Progenitor cell of endocrine pancreas (in vitro differentiated cells): ENCODE measurements at regions not wholly inside any gene's neighbourhood (a gene's known extent, or its start where the extent isn't known, plus 50 kb on each side); places are given as distances from the start of the nearest gene placed in this dataset.

ENCODE experiments used
- DNase-seq: peaks from one replicate; pipeline ENCODE4 v3.0.0; 2021; ENCODE audit warnings: low spot score; ENCODE audit not compliant: unreplicated experiment
- H3K27ac Mint-ChIP-seq: 2 replicates; pipeline ENCODE4 v1.8.0; 2021; ENCODE audit warnings: mild to moderate bottlenecking, moderate library complexity, mixed read lengths
- H3K27me3 Mint-ChIP-seq: 2 replicates; pipeline ENCODE4 v1.8.0; 2021; ENCODE audit warnings: mixed read lengths
- H3K36me3 Mint-ChIP-seq: 2 replicates; pipeline ENCODE4 v1.8.0; 2022; ENCODE audit warnings: mixed read lengths; ENCODE audit not compliant: insufficient read depth
- H3K4me1 Mint-ChIP-seq: 2 replicates; pipeline ENCODE4 v1.8.0; 2021; ENCODE audit warnings: low read depth, mixed read lengths
- H3K4me3 Mint-ChIP-seq: 2 replicates; pipeline ENCODE4 v1.8.0; 2021; ENCODE audit warnings: low read depth, mild to moderate bottlenecking, moderate library complexity, mixed read lengths
- H3K9me3 Mint-ChIP-seq: 2 replicates; pipeline ENCODE4 v1.8.0; 2021; ENCODE audit warnings: low read depth, mixed read lengths
- TF ChIP-seq, protein P1 (sequence below): fragments of 200-600 bp; sonication (generic); IDR thresholded peaks from one replicate; pipeline ENCODE4 v1.5.0; 2021; ENCODE audit warnings: antibody characterized with exemption, mild to moderate bottlenecking; ENCODE audit not compliant: unreplicated experiment

DNA sequence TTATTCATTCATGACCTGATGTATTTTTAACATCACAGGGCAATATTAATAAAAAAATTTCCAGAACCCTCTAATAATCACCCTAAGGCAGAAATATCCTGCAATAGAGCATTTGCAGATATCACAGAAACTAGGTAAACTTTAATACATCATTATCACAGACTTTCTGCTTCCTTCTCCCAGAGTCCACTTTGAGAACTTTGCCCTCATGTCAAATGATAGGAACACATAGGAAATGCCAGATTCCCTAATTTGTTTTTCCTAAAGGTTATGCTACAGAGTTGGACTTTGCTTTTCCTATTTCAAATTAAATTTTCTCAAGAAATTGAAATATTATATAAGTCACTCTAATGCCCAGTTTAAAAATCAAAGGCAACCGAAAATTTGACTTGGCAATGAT is 352.8 kb upstream of the LRP1B start:
- H3K27me3 Mint-ChIP-seq: no peaks in the 10 kb centered on the region
- H3K36me3 Mint-ChIP-seq: no peaks in the 10 kb centered on the region
- H3K27ac Mint-ChIP-seq: no peak overlapping the region
- H3K4me1 Mint-ChIP-seq: no peaks in the 10 kb centered on the region
- no peak for DNase-seq
- H3K4me3 Mint-ChIP-seq: no peak overlapping the region
- TF ChIP-seq, protein P1, sequence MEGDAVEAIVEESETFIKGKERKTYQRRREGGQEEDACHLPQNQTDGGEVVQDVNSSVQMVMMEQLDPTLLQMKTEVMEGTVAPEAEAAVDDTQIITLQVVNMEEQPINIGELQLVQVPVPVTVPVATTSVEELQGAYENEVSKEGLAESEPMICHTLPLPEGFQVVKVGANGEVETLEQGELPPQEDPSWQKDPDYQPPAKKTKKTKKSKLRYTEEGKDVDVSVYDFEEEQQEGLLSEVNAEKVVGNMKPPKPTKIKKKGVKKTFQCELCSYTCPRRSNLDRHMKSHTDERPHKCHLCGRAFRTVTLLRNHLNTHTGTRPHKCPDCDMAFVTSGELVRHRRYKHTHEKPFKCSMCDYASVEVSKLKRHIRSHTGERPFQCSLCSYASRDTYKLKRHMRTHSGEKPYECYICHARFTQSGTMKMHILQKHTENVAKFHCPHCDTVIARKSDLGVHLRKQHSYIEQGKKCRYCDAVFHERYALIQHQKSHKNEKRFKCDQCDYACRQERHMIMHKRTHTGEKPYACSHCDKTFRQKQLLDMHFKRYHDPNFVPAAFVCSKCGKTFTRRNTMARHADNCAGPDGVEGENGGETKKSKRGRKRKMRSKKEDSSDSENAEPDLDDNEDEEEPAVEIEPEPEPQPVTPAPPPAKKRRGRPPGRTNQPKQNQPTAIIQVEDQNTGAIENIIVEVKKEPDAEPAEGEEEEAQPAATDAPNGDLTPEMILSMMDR: no peak
- no peaks in the 10 kb centered on the region for H3K9me3 Mint-ChIP-seq

DNA sequence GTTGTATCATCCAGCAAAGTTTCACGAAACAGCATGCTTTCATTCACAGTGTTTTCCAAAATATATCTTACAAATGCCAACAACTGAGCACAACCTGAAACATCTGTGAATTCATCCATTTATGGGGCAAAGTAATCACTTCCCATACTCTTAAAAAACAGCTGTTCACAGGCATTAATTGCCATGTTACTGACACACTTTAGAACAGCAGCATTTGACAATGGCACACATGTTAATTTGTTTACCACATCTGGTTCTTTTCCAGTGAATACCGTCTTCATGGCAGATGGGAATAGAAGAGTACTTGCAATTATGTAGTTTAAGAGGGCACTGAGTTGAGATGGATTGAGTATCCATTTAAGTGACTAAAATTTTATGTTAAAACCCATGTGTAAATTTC is 347.4 kb upstream of the LRP1B start:
- Mint-ChIP-seq H3K4me3 (no peak overlapping the region), H3K9me3 (peaks cover 3% of the 10 kb centered on the region)

DNA sequence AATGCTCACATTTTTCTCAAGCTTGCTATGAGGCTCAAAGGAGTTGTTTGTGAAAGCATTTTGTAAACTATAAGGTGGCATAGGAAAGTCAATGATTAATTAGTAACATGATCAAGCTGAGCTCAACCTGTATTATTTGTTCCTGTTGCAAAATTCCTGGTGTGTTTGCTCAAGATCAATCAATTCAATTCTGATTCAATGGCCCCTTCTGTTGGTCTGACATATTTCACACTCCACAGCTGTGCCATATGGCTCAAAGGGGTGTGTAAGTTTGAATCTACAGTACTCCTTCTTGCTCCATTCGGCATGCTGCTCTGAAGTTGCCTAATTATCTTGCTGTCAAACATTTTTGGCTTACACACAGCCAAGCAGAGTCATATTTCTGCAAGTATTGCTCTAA is 341.6 kb upstream of the LRP1B start:
- peaks cover 14% of the 10 kb centered on the region for H3K4me1 Mint-ChIP-seq

More for the DNA sequence above, 347.4 kb upstream of the LRP1B start:
- H3K27me3 Mint-ChIP-seq: no peaks in the 10 kb centered on the region
- H3K36me3 Mint-ChIP-seq: no peaks in the 10 kb centered on the region
- TF ChIP-seq, protein P1: no peak
- DNase-seq: no peak
- no peaks in the 10 kb centered on the region for H3K4me1 Mint-ChIP-seq
- no peak overlapping the region for H3K27ac Mint-ChIP-seq

DNA sequence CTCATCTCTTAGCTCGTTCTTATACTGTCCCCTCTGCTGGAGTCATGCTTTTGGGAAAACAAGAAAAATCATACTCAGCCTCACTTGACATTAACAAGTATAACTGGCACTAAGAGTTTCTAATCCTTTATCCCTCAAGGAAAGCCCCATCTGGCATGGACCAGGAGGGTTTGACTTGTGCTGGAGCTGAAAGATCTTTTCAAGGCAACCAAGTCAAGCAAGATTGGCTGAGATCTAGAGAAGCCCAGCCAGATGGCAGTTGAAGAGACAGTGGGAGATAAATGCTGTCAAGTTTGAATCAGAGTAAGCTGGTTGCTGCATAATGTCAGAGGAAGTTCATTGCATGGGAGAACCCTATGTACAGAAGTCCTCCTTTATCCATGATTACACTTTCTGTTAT is 336.5 kb upstream of the LRP1B start:
- H3K27me3 Mint-ChIP-seq: no peaks in the 10 kb centered on the region
- H3K27ac Mint-ChIP-seq: no peak overlapping the region
- peaks cover 12% of the 10 kb centered on the region for H3K9me3 Mint-ChIP-seq
- H3K36me3 Mint-ChIP-seq: peaks cover 2% of the 10 kb centered on the region
- DNase-seq: no peak
- TF ChIP-seq, protein P1: no peak
- H3K4me1 Mint-ChIP-seq: peaks cover 9% of the 10 kb centered on the region
- no peak overlapping the region for H3K4me3 Mint-ChIP-seq

More for the DNA sequence above, 341.6 kb upstream of the LRP1B start:
- no peak for DNase-seq
- TF ChIP-seq, protein P1: no peak
- H3K27me3 Mint-ChIP-seq: no peaks in the 10 kb centered on the region
- H3K27ac Mint-ChIP-seq: peak overlapping the region; percentile 85
- peaks cover 2% of the 10 kb centered on the region for H3K36me3 Mint-ChIP-seq
- no peak overlapping the region for H3K4me3 Mint-ChIP-seq
- H3K9me3 Mint-ChIP-seq: peaks cover 15% of the 10 kb centered on the region

DNA sequence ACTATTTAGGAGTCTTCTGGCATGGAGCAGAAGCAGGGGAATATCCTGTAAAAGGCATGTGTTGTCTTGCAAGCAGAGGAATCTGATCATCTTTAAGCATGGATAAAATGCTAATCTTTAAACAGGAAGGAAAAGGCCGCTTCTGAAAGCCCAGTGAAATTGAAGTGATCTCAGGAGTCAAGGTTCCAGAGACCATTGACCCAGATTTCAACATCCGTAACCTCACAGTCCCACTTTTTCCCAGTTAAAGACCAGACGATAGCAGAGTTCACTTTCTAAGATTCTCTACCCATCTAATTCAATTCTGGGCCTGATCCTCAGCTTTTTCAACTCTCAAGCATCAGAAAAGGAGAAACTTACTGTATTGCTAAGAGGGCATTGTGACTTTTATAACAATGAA is 332.2 kb upstream of the LRP1B start:
- Mint-ChIP-seq H3K9me3 (no peaks in the 10 kb centered on the region), H3K27ac (no peak overlapping the region), H3K27me3 (no peaks in the 10 kb centered on the region), H3K4me1 (peaks cover 2% of the 10 kb centered on the region), H3K4me3 (no peak overlapping the region), H3K36me3 (no peaks in the 10 kb centered on the region)
- no peak for DNase-seq
- TF ChIP-seq, protein P1: no peak

DNA sequence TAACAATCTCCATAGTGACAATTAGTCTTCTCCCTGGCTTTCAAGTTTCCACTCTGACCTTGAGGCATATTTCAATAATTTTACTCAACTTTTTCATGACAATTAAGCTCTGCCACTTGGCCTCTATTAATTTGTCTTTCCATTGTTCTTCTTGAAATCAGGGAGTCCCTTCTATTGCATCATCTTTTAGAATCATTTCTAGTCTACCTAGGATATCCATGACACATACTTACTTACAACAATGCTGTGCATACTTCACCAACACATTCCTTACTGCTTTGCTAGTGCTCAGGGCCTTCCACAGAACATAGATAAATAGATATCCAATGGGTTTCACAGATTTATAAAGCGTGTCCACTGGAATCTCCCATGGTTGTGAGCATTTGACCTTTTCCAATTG is 331.5 kb upstream of the LRP1B start:
- Mint-ChIP-seq H3K27me3 (no peaks in the 10 kb centered on the region), H3K4me1 (peaks cover 2% of the 10 kb centered on the region), H3K4me3 (no peak overlapping the region), H3K36me3 (no peaks in the 10 kb centered on the region), H3K9me3 (no peaks in the 10 kb centered on the region), H3K27ac (no peak overlapping the region)
- TF ChIP-seq, protein P1: no peak
- no peak for DNase-seq
